SU-DHL-6 (cell line): ENCODE measurements at regions not wholly inside any gene's neighbourhood (a gene's known extent, or its start where the extent isn't known, plus 50 kb on each side); places are given as distances from the start of the nearest gene placed in this dataset.

Experiments used
- CTCF ChIP-seq: fragments of 200-600 bp; sonication (generic); IDR thresholded peaks from one replicate; pipeline ENCODE4 v1.5.1; 2017; ENCODE audit warnings: antibody characterized with exemption, mild to moderate bottlenecking, low read length, moderate library complexity; ENCODE audit not compliant: insufficient read depth, poor library complexity, severe bottlenecking
- EZH2phosphoT487 ChIP-seq: fragments of 200-600 bp; sonication (generic), shearing (Covaris generic); conservative IDR thresholded peaks from 2 replicates; pipeline ENCODE4 v1.6.1; 2018; ENCODE audit warnings: mild to moderate bottlenecking, antibody characterized with exemption, low read length, moderate library complexity, mixed read lengths

- TF ChIP-seq CTCF (no peak), EZH2phosphoT487 (no peak)
These were observed 153.8 kb downstream of the AREG start for GRCh38 chr4:74598611-74599325.
